ENCODE measurements at regions not wholly inside any gene's neighbourhood (a gene's known extent, or its start where the extent isn't known, plus 50 kb on each side); places are given as distances from the start of the nearest gene placed in this dataset.

- TF ChIP-seq CTCF (IDR thresholded peaks at IDR 0.05; ENCODE audit: insufficient read depth, low read length) (no peak), GABPA (IDR thresholded peaks at IDR 0.05; ENCODE audit: low read depth) (no peak)
- TF ChIP-seq, protein P1, sequence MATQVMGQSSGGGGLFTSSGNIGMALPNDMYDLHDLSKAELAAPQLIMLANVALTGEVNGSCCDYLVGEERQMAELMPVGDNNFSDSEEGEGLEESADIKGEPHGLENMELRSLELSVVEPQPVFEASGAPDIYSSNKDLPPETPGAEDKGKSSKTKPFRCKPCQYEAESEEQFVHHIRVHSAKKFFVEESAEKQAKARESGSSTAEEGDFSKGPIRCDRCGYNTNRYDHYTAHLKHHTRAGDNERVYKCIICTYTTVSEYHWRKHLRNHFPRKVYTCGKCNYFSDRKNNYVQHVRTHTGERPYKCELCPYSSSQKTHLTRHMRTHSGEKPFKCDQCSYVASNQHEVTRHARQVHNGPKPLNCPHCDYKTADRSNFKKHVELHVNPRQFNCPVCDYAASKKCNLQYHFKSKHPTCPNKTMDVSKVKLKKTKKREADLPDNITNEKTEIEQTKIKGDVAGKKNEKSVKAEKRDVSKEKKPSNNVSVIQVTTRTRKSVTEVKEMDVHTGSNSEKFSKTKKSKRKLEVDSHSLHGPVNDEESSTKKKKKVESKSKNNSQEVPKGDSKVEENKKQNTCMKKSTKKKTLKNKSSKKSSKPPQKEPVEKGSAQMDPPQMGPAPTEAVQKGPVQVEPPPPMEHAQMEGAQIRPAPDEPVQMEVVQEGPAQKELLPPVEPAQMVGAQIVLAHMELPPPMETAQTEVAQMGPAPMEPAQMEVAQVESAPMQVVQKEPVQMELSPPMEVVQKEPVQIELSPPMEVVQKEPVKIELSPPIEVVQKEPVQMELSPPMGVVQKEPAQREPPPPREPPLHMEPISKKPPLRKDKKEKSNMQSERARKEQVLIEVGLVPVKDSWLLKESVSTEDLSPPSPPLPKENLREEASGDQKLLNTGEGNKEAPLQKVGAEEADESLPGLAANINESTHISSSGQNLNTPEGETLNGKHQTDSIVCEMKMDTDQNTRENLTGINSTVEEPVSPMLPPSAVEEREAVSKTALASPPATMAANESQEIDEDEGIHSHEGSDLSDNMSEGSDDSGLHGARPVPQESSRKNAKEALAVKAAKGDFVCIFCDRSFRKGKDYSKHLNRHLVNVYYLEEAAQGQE (IDR thresholded peaks at IDR 0.05; ENCODE audit: insufficient replicate concordance, low read depth) = no peak
Measured at GRCh38 chr2:225740086-225740485, 340.6 kb downstream of the NYAP2 start.
